H9 (cell line): ENCODE measurements at regions not wholly inside any gene's neighbourhood (a gene's known extent, or its start where the extent isn't known, plus 50 kb on each side); places are given as distances from the start of the nearest gene placed in this dataset.
"Not testable (repeated sequence)": the region's sequence is repeated elsewhere in the genome, so short reads cannot be mapped to it uniquely, and the experiment has no call there.

Source experiments
- DNase-seq: peaks from one replicate; pipeline ENCODE4 v3.0.0-alpha.2; 2017
- H2AFZ ChIP-seq: one replicate; pipeline ENCODE4 v1.6.1; 2013; ENCODE audit warnings: mild to moderate bottlenecking, low read length, control low read depth, moderate library complexity
- H2AK5ac ChIP-seq: 2 replicates; pipeline ENCODE4 v1.6.1; 2013; ENCODE audit warnings: low read length, control low read depth, mixed read lengths; ENCODE audit not compliant: insufficient read length
- H2BK120ac ChIP-seq: one replicate; pipeline ENCODE4 v1.6.1; 2013; ENCODE audit warnings: low read depth, mild to moderate bottlenecking, low read length, control low read depth, inconsistent platforms; ENCODE audit not compliant: poor library complexity, severe bottlenecking
- H2BK12ac ChIP-seq: 2 replicates; pipeline ENCODE4 v1.6.1; 2013; ENCODE audit warnings: low read length, control low read depth, mixed read lengths, low read depth; ENCODE audit not compliant: insufficient read length
- H2BK15ac ChIP-seq: 2 replicates; pipeline ENCODE4 v1.6.1; 2013; ENCODE audit warnings: low read depth, low read length, control low read depth
- H2BK20ac ChIP-seq: one replicate; pipeline ENCODE4 v1.6.1; 2013; ENCODE audit warnings: low read depth, mild to moderate bottlenecking, low read length, control low read depth, inconsistent platforms; ENCODE audit not compliant: poor library complexity, severe bottlenecking
- H2BK5ac ChIP-seq: 2 replicates; pipeline ENCODE4 v1.6.1; 2013; ENCODE audit warnings: low read length, control low read depth, mixed read lengths; ENCODE audit not compliant: insufficient read length
- H3K14ac ChIP-seq: 2 replicates; pipeline ENCODE4 v1.6.1; 2013; ENCODE audit warnings: low read length, control low read depth; ENCODE audit not compliant: insufficient read depth
- H3K18ac ChIP-seq: 2 replicates; pipeline ENCODE4 v1.6.1; 2013; ENCODE audit warnings: low read depth, mild to moderate bottlenecking, mixed read lengths, low read length, control low read depth; ENCODE audit not compliant: insufficient read length
- H3K23ac ChIP-seq: 2 replicates; pipeline ENCODE4 v1.6.1; 2013; ENCODE audit warnings: low read length, control low read depth, mixed read lengths, low read depth; ENCODE audit not compliant: insufficient read length
- H3K23me2 ChIP-seq: 2 replicates; pipeline ENCODE4 v1.6.1; 2013; ENCODE audit warnings: low read depth, mild to moderate bottlenecking, mixed read lengths, low read length, control low read depth; ENCODE audit not compliant: insufficient read length, poor library complexity, severe bottlenecking
- H3K27ac ChIP-seq: 2 replicates; pipeline ENCODE4 v1.5.1; 2013; ENCODE audit warnings: low read length, control low read depth, mixed read lengths, low read depth; ENCODE audit not compliant: insufficient read length
- H3K27me3 ChIP-seq: 2 replicates; pipeline ENCODE4 v1.6.1; 2013; ENCODE audit warnings: low read length, control low read depth, inconsistent platforms; ENCODE audit not compliant: insufficient read depth
- H3K4ac ChIP-seq: 2 replicates; pipeline ENCODE4 v1.6.1; 2013; ENCODE audit warnings: low read depth, mild to moderate bottlenecking, control low read depth, inconsistent platforms, low read length, moderate library complexity
- H3K4me1 ChIP-seq: 2 replicates; pipeline ENCODE4 v1.6.1; 2013; ENCODE audit warnings: low read length, control low read depth, inconsistent platforms; ENCODE audit not compliant: insufficient read depth
- H3K4me2 ChIP-seq: 2 replicates; pipeline ENCODE4 v1.6.1; 2013; ENCODE audit warnings: low read length, control low read depth, mixed read lengths; ENCODE audit not compliant: insufficient read length, insufficient read depth
- H3K56ac ChIP-seq: 2 replicates; pipeline ENCODE4 v1.6.1; 2013; ENCODE audit warnings: low read depth, mild to moderate bottlenecking, mixed read lengths, low read length, control low read depth; ENCODE audit not compliant: insufficient read length
- H3K79me1 ChIP-seq: 2 replicates; pipeline ENCODE4 v1.6.1; 2013; ENCODE audit warnings: low read depth, mild to moderate bottlenecking, moderate library complexity, low read length, control low read depth, inconsistent platforms; ENCODE audit not compliant: insufficient read depth, poor library complexity, severe bottlenecking
- H3K79me2 ChIP-seq: 2 replicates; pipeline ENCODE4 v1.6.1; 2013; ENCODE audit warnings: low read length, control low read depth, inconsistent platforms; ENCODE audit not compliant: insufficient read depth
- H3K9ac ChIP-seq: 2 replicates; pipeline ENCODE4 v1.6.1; 2013; ENCODE audit warnings: low read length, control low read depth, mixed read lengths; ENCODE audit not compliant: insufficient read length; ENCODE audit errors: extremely low read depth
- H3K9me3 ChIP-seq: one replicate; pipeline ENCODE4 v1.6.1; 2013; ENCODE audit warnings: low read depth, low read length, inconsistent platforms; ENCODE audit not compliant: control insufficient read depth
- H3T11ph ChIP-seq: one replicate; pipeline ENCODE4 v1.6.1; 2013; ENCODE audit warnings: mild to moderate bottlenecking, low read length, control low read depth, inconsistent platforms
- H4K20me1 ChIP-seq: one replicate; pipeline ENCODE4 v1.6.1; 2013; ENCODE audit not compliant: control insufficient read depth, insufficient read length, insufficient read depth
- H4K5ac ChIP-seq: 2 replicates; pipeline ENCODE4 v1.6.1; 2013; ENCODE audit warnings: low read depth, mild to moderate bottlenecking, mixed read lengths, low read length, control low read depth; ENCODE audit not compliant: insufficient read length
- H4K8ac ChIP-seq: replicated peaks from 2 replicates; pipeline ENCODE4 v1.6.1; 2013; ENCODE audit warnings: low read length, control low read depth, mixed read lengths, low read depth; ENCODE audit not compliant: insufficient read length
- H4K91ac ChIP-seq: 2 replicates; pipeline ENCODE4 v1.6.1; 2013; ENCODE audit warnings: low read depth, mild to moderate bottlenecking, moderate library complexity, mixed read lengths, low read length, control low read depth; ENCODE audit not compliant: insufficient read length
- H3K27ac Mint-ChIP-seq, 3 experiments: 2 replicates in 2 of 3; 3 replicates in 1 of 3; pipeline ENCODE4 v1.8.0; 2020 to 2021; ENCODE audit warnings: mixed read lengths in 3 of 3, mild to moderate bottlenecking in 1 of 3, moderate library complexity in 1 of 3
- H3K27me3 Mint-ChIP-seq: 2 replicates; pipeline ENCODE4 v1.8.0; 2021; ENCODE audit warnings: low read depth, mild to moderate bottlenecking, moderate library complexity, mixed read lengths
- H3K36me3 Mint-ChIP-seq, 3 experiments: 2 replicates in 2 of 3; 3 replicates in 1 of 3; pipeline ENCODE4 v1.8.0; 2020 to 2021; ENCODE audit warnings: low read depth in 3 of 3, mixed read lengths in 3 of 3; ENCODE audit not compliant: insufficient read depth in 1 of 3
- H3K4me1 Mint-ChIP-seq, 2 experiments: 2 replicates each; pipeline ENCODE4 v1.8.0; 2020; ENCODE audit warnings: mixed read lengths in 2 of 2
- H3K4me3 Mint-ChIP-seq, 2 experiments: 2 replicates in 1 of 2; 3 replicates in 1 of 2; pipeline ENCODE4 v1.8.0; 2020 to 2021; ENCODE audit warnings: mild to moderate bottlenecking in 2 of 2, mixed read lengths in 2 of 2, moderate library complexity in 1 of 2
- H3K9me3 Mint-ChIP-seq, 2 experiments: 2 replicates in 1 of 2; 3 replicates in 1 of 2; pipeline ENCODE4 v1.8.0; 2020; ENCODE audit warnings: mild to moderate bottlenecking in 2 of 2, mixed read lengths in 2 of 2, moderate library complexity in 1 of 2
- WGBS: extraction: QIAGEN DNeasy Blood & Tissue Kit; methylation state at CpG from one replicate; pipeline ENCODE4 v1.1.7; 2013; ENCODE audit warnings: missing lambda C conversion rate, low lambda C conversion rate, mixed read lengths; ENCODE audit not compliant: insufficient read length; ENCODE audit errors: extremely low coverage; 5-methylcytosine and 5-hydroxymethylcytosine counted together

GRCh38 chr15:22178438-22178837 is 98.1 kb downstream of the OR4M2 start:
- H3K56ac ChIP-seq, H3K23me2 ChIP-seq, H3K18ac ChIP-seq, H3K27me3 ChIP-seq, H4K8ac ChIP-seq, H3K23ac ChIP-seq, H2BK15ac ChIP-seq, H4K5ac ChIP-seq, H2AK5ac ChIP-seq, DNase-seq, H3K4me1 ChIP-seq, H3T11ph ChIP-seq, H3K27ac Mint-ChIP-seq, H3K4me1 Mint-ChIP-seq, H3K36me3 Mint-ChIP-seq, H2AFZ ChIP-seq, H3K9me3 ChIP-seq, H3K27me3 Mint-ChIP-seq, H4K91ac ChIP-seq, H4K20me1 ChIP-seq, H3K4ac ChIP-seq, H3K14ac ChIP-seq, H2BK5ac ChIP-seq, H3K79me2 ChIP-seq, H3K9me3 Mint-ChIP-seq, H2BK20ac ChIP-seq, H2BK12ac ChIP-seq, H3K9ac ChIP-seq, H2BK120ac ChIP-seq, H3K4me2 ChIP-seq, H3K27ac ChIP-seq, H3K79me1 ChIP-seq, H3K4me3 Mint-ChIP-seq: not testable (repeated sequence)
- WGBS, result no CpG with 5 or more reads among the region's 1 CpG

- H4K20me1 ChIP-seq, H2BK20ac ChIP-seq, H3K4me1 Mint-ChIP-seq, H2AFZ ChIP-seq, H3K4ac ChIP-seq, H3K18ac ChIP-seq, H3K23ac ChIP-seq, H4K91ac ChIP-seq, H2BK12ac ChIP-seq, H3K79me1 ChIP-seq, H3K14ac ChIP-seq, DNase-seq, H3K4me1 ChIP-seq, H3K4me2 ChIP-seq, H3K27me3 Mint-ChIP-seq, H3K4me3 Mint-ChIP-seq, H4K8ac ChIP-seq, H2BK15ac ChIP-seq, H3K56ac ChIP-seq, H3T11ph ChIP-seq, H3K9me3 Mint-ChIP-seq, H2AK5ac ChIP-seq, H3K27ac Mint-ChIP-seq, H3K79me2 ChIP-seq, H3K23me2 ChIP-seq, H3K27me3 ChIP-seq, H3K27ac ChIP-seq, H3K9ac ChIP-seq, H2BK120ac ChIP-seq, H4K5ac ChIP-seq, H2BK5ac ChIP-seq, H3K9me3 ChIP-seq, H3K36me3 Mint-ChIP-seq: not testable (repeated sequence)
- WGBS, result no CpG with 5 or more reads among the region's 3 CpGs
Measured at GRCh38 chr15:22179043-22179442, 98.7 kb downstream of the OR4M2 start.
